ENCODE measurements at regions not wholly inside any gene's neighbourhood (a gene's known extent, or its start where the extent isn't known, plus 50 kb on each side); places are given as distances from the start of the nearest gene placed in this dataset.
A peak's percentile ranks its signal among the peaks of the same experiment; 100 is the strongest.

DNA sequence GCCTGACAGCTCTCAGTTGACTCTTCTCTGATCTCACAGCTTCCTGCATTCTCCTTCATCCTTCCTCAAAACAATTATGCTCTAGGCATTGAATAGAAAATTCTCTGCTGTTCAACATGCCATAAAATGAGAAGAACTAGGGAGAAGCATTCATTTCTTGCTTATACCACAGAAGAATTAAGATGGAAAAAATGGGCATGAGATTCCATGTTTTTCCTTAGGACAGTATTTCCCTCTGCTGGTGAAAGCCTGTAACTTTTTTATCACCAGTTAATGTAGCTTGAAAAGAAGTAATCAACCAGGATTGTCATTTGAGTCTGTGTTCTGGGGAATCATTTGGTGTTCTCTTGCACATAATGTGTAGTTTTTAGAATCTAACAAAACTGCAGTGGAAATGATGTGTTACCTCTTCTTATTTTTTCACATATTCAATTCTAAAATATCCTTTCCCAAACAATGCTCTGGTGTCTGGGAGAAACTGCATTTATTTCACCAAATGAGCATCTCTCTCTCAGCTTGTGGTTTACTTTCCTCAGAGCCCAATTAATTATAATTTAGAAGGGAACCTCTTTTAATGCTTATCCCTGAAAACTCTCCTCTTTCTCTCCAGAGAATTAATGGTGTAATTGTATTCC, 92.8 kb upstream of the DCBLD2 start:
- TF ChIP-seq SMC3 (IDR thresholded peaks at IDR 0.05; ENCODE audit: borderline replicate concordance, low read length) (peak; percentile 71; the same call in 1 of the 2 replicates), CTCF (IDR thresholded peaks at IDR 0.05 in 2 of 3, conservative IDR thresholded peaks at IDR 0.05 in 1 of 3; ENCODE audit: control insufficient read depth in 2 of 3, extremely low read depth in 1 of 3, insufficient read depth in 1 of 3, low read depth in 3 of 3, low read length in 3 of 3) (peak; percentile 36 to 54 (median 47); a peak in 5 of 6 replicates), RAD21 (IDR thresholded peaks at IDR 0.05; ENCODE audit: insufficient read depth, low read depth, low read length) (peak; percentile 60)
- TF ChIP-seq, protein P1, sequence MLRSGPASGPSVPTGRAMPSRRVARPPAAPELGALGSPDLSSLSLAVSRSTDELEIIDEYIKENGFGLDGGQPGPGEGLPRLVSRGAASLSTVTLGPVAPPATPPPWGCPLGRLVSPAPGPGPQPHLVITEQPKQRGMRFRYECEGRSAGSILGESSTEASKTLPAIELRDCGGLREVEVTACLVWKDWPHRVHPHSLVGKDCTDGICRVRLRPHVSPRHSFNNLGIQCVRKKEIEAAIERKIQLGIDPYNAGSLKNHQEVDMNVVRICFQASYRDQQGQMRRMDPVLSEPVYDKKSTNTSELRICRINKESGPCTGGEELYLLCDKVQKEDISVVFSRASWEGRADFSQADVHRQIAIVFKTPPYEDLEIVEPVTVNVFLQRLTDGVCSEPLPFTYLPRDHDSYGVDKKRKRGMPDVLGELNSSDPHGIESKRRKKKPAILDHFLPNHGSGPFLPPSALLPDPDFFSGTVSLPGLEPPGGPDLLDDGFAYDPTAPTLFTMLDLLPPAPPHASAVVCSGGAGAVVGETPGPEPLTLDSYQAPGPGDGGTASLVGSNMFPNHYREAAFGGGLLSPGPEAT (IDR thresholded peaks at IDR 0.05; ENCODE audit: low read depth): no peak
- Histone ChIP-seq H3K27me3 (replicated peaks in 1 of 2; ENCODE audit: control insufficient read depth in 2 of 2, insufficient read depth in 2 of 2, low read length in 1 of 2) (no peaks in the 10 kb centered on the region; a peak in 1 of 4 replicates), H2AFZ (ENCODE audit: control insufficient read depth, low read depth, low read length) (no peak overlapping the region), H3K4me1 (ENCODE audit: control insufficient read depth, insufficient read depth, low read length) (no peaks in the 10 kb centered on the region), H3K36me3 (ENCODE audit: control insufficient read depth in 2 of 2, insufficient read depth in 2 of 2, low read length in 1 of 2) (no peaks in the 10 kb centered on the region), H3K9me3 (replicated peaks; ENCODE audit: control insufficient read depth, insufficient read depth, low read length) (no peaks in the 10 kb centered on the region), H3K4me2 (ENCODE audit: control insufficient read depth, insufficient read depth) (no peak overlapping the region), H4K20me1 (ENCODE audit: control insufficient read depth, insufficient read depth) (no peaks in the 10 kb centered on the region), H3K4me3 (no peak overlapping the region), H3K9ac (ENCODE audit: control insufficient read depth, insufficient read depth, low read length) (no peak overlapping the region), H3K27ac (ENCODE audit: control insufficient read depth, insufficient read depth) (no peak overlapping the region), H3K79me2 (ENCODE audit: control insufficient read depth, insufficient read depth, low read length) (no peaks in the 10 kb centered on the region)
- DNase-seq (ENCODE audit: low read depth, low spot score) (no peak), ATAC-seq (no peak), FAIRE-seq (peak; percentile 72)
- in situ Hi-C loops (cut with MboI) (loop anchor here (5.0 kb wide), 2 partner anchors 177 to 397 kb away; no protein-coding TSS in a partner anchor), intact Hi-C loops (cut with micrococcal nuclease; ENCODE audit: unreplicated experiment) (loop anchor here (1.0 to 10.0 kb wide), 3 partner anchors 177 to 392 kb away; no protein-coding TSS in a partner anchor)
- ChIA-PET SMC1A (ENCODE audit: uncharacterized antibody, unreplicated experiment) (interaction anchor here (0.7 to 2.0 kb wide), 19 partner anchors 8 to 764 kb away, joined by 3 to 24 read pairs (median 4); partner anchors contain the start of gene DCBLD2), CTCF (interaction anchor here (0.9 to 4.7 kb wide), 14 partner anchors 9 to 694 kb away, joined by 3 to 49 read pairs (median 7); partner anchors contain the start of gene DCBLD2), RAD21 (ENCODE audit: unreplicated experiment) (interaction anchor here (1.0 to 2.8 kb wide), 6 partner anchors 13 to 177 kb away, joined by 4 to 35 read pairs (median 6); partner anchors contain the start of gene DCBLD2), POLR2A (no interaction called here)
- no TSS peak for BruUV-seq (replicated peaks)
